NCI-H526 (cell line): ENCODE measurements at regions not wholly inside any gene's neighbourhood (a gene's known extent, or its start where the extent isn't known, plus 50 kb on each side); places are given as distances from the start of the nearest gene placed in this dataset.
A peak's percentile ranks its signal among the peaks of the same experiment; 100 is the strongest.

Experiments
- DNase-seq, 2 experiments: peaks; one replicate each; lab custom pipeline; 2025; lab: John Stamatoyannopoulos, UW

GRCh38 chr1:103854279-103854678 is 104.6 kb downstream of the AMY1C start:
- DNase-seq: no peak

DNA sequence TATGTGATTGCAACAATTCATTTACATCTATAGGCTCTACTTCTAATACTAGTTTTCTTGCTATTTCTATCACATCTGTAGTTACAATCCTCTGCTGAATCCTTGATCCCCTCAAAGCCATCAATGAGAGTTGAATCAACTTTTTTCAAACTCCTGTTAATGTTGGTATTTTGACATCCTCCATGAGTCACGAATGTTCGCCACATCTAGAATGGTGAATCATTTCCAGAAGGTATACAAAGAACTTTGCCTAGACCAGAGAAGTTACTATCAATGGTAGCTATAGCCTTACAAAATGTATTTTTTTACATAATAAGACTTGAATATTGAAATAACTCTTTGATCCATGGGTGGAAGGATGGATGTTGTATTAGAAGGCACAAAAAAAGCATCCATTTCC is 110.0 kb downstream of the AMY1C start:
- DNase-seq: no peak

- DNase-seq: no peak
Measured at GRCh38 chr1:103898576-103899345, 149.1 kb downstream of the AMY1C start.

- no peak for DNase-seq
Measured at GRCh38 chr1:103900005-103900404, 150.3 kb downstream of the AMY1C start.

GRCh38 chr1:103901072-103901471 is 151.4 kb downstream of the AMY1C start:
- DNase-seq: no peak

DNA sequence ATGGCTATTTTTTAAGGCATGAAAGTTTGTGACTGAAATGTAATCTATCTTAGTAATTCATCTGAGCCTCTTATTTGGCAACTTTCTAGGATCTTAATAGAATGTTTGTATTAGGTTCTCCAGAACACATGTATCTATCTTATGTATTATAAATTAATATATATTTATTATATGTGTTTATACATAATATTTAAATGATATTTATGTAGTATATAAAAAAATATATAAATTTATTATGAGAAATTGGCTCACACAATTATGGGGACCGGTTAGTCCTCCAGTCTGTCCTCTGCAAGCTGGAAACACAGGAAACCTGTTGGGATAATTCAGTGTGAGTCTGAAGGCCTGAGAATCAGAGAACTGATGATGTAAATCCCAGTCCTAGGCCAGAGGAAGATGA is 155.7 kb downstream of the AMY1C start:
- DNase-seq: no peak

- no peak for DNase-seq
Measured at GRCh38 chr1:103911450-103911849, 161.8 kb downstream of the AMY1C start.

GRCh38 chr1:103917795-103918194 is 168.1 kb downstream of the AMY1C start:
- no peak for DNase-seq

DNA sequence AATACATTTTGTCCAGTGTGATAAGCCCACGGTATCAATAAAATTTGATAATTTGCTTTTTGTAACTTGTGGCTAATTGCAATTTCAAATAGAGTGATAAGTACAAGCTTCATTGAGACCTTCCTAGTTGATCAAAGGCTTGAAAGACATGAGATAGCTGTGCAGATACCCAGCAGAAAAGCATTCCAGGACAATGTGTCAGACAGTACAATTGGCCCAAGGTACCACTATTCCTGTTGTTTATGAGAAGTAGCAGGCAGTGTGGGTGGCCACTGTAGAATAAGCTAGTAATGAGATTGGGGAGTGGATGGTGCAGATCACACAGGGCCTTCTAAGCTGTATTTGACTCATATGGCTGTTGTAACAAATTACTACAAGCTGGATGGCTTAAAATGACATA is 182.2 kb downstream of the AMY1C start:
- no peak for DNase-seq

- no peak for DNase-seq
Measured at GRCh38 chr1:103937763-103938357, 188.2 kb downstream of the AMY1C start.

GRCh38 chr1:103941086-103941485 is 191.4 kb downstream of the AMY1C start:
- DNase-seq: no peak

DNA sequence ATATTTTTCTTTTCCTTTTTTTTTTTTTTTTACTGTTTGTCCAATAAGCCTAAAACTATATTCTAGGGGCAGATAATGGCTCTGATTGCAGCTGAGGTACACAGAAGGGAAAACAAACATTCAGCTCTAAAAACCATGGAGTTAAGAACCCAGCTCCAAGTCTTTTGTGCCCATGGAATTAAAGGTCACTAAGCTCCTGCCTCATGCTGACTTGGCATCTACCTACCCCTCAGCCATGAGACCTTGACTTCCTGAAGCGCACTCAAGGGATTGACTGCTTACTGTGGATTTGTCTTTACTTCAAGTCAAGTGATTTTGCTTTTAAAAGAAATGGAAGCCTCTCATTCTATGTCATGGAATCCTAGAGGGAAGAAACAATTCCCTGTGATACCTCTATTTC is 192.3 kb downstream of the AMY1C start:
- DNase-seq: no peak

DNA sequence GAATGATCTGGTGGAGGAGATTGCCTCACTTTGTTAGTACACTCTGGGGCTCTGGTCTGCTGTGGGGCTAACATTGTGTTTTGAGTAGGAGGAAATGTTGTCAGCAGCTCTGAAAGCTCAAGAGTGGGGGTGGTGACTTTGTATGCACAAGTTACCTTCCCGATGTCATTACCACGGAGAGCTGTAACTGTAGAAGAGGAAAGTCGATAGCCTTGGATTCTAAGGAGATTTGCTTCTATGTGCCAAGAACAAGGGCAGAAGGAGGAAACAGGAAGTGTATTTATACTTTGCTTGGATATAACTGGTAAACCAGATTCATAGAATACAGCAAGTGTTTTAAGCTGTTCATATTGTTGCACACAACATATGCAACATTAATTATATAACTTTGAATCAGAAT is 196.1 kb downstream of the AMY1C start:
- DNase-seq: no peak

- peak in 1 of 2 experiments; percentile 11 for DNase-seq
Measured at GRCh38 chr1:103948526-103948925, 198.8 kb downstream of the AMY1C start.

DNA sequence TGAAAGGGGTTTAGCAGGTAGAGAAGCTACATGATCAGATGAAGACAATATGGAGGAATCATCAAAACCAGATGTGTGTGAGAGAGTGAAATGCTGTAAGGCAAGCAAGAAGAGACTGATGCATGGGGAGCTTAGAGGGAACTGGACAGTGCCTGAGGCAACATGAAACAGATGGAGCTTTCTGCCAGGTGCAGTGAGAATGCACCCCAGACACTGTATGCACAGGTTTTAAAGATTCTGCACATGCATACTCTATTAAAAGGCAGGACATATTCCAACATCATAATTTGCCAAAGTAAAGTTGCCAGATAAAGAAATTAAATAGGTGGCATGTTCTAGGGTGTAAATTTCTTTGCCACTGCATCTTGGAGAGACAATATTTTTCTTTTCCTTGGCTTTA is 200.1 kb downstream of the AMY1C start:
- no peak for DNase-seq

DNA sequence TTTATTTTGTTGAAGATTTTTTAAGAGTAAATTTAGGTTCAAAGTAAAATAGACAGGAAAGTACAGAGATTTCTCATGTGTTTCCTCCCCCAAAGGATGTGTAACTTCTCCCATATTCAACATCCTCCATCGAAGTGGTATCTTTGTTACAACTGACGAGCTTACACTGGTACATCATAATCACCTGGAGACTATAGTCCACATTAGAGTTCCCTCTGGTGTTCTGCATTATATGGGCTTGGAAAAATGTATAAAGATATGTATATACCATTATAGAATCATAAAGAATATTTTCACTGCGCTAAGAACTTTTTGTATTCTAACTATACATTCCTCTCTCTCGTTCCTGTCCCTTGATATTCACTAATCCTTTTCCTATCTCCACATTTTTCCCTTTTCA is 203.7 kb downstream of the AMY1C start:
- no peak for DNase-seq

- DNase-seq: no peak
Measured at GRCh38 chr1:103958699-103959098, 209.0 kb downstream of the AMY1C start.

- DNase-seq: no peak
Measured at GRCh38 chr1:103959565-103959964, 209.9 kb downstream of the AMY1C start.

DNA sequence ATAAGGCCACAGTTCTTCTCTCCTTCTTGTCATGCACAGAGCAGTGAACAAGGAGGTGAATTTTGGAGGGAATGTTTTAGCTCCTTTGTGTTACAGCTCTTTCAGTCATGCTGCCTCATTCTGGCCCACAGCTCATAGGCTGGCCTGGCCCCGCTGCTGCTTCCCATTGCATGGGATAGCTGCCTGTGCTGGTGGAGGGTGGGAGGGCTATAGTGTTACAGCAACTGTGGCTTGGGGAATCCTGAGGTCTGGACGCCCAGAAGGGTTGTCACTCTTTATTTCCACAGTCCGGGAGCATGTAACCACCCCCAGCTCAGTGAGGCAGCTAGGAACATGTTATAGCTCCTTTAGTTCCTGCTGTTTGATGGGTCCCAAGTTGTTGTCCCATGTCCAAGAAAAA is 210.3 kb downstream of the AMY1C start:
- DNase-seq: no peak

DNA sequence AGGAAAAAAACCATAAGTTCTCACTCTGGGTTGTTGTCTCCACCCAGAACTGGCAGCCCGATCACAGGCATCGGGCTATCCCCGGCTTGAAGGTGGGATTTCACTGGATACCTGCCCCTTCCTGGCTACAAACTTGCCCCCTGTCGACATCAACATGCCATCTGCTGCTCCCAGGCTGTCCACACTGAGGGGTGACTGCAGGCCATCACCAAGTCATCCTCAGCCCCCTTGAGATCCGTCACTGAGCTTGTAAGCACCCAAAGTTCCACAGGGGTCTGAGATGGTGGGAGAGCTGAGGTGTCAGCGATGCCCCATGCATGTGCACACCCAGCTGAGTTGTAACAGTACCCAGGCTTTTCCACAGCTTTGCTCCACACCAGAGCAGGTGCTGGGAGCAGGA is 211.0 kb downstream of the AMY1C start:
- DNase-seq: no peak

GRCh38 chr1:103986792-103987191 is 237.1 kb downstream of the AMY1C start:
- no peak for DNase-seq

DNA sequence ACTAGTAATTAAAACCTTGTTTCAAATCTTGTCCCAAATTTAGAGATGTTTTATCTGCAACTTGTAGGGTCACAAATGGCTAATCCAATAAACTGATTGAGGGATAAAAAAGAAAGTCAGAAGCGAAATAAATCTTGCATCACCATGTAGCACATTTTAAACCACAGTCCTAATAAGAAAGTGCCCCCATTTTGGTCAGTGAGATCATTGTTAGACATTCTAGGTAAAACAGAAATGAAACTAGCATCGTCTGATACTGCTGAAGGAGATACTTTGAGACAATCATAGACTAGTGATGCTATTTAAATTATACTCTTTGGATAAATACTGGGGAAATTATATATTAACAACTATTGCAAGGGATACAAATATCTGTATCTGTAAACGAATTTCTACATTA is 247.9 kb downstream of the AMY1C start:
- no peak for DNase-seq

DNA sequence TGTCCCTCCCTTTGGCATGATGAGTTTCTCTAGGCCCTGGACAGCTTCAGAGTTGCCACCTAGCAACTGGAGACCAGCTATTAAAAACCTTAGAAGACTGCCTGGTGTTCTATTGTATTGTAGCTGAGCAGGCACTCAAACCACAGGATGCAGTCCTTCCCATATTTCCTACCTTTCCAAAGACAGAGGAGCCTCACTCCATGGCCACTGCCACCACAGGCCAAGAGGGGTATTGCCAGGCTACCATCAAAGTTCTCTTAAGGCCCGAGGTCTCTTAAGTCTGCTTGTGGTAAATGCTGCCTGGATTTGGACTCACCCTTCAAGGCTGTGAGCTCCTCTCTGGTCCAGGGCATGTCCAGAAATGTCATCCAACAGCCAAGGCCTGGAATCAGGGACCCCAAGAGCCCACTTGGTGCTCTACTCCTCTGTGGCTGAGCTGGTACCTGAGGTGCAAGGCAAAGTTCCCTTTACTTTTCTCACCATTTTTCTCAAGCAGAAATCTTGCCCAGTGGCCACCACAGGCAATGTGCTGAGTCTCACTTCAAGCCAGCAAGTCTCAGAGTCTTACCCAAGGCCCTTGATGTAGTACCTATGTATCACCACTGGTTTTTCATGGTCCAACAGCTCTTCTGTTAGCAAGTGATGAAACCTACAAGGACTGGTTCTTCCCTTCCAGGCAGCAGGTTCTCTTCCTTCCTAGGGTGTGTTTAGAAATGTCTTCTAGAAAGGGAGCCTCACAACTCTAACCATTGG is 269.4 kb downstream of the AMY1C start:
- no peak for DNase-seq
